Stimulated activated CD8-positive, alpha-beta memory T cell treated with anti-CD3 and anti-CD28 coated beads, Interleukin-15, amount 100 ng/mL, for 24 hours (primary cell): ENCODE measurements at regions not wholly inside any gene's neighbourhood (a gene's known extent, or its start where the extent isn't known, plus 50 kb on each side); places are given as distances from the start of the nearest gene placed in this dataset.

Experiments used
- DNase-seq: peaks from one replicate; pipeline ENCODE4 v3.0.0-alpha.2; 2020; ENCODE audit warnings: low read depth

GRCh38 chr10:126847666-126848065 is 57.6 kb upstream of the DOCK1 start:
- no peak for DNase-seq

GRCh38 chr10:126849646-126850045 is 55.6 kb upstream of the DOCK1 start:
- DNase-seq = no peak

- no peak for DNase-seq
These were observed 53.7 kb upstream of the DOCK1 start for GRCh38 chr10:126851414-126852108.

- no peak for DNase-seq
These were observed 50.3 kb upstream of the DOCK1 start for GRCh38 chr10:126854726-126855495.
